Upper lobe of left lung (tissue), 4 donors: ENCODE measurements at regions not wholly inside any gene's neighbourhood (a gene's known extent, or its start where the extent isn't known, plus 50 kb on each side); places are given as distances from the start of the nearest gene placed in this dataset.

ENCODE experiments used
- EP300 ChIP-seq, 4 donors: sonication (generic); formaldehyde crosslinking; IDR thresholded peaks; one replicate each; pipeline ENCODE4 v1.5.1; 2017; ENCODE audit warnings: antibody characterized with exemption in 4 of 4, control low read depth in 2 of 4
- POLR2A ChIP-seq, 4 donors: fragments of 450-650 bp; IDR thresholded peaks; one replicate each; pipeline ENCODE4 v1.5.1; 2016 to 2017; ENCODE audit warnings: antibody characterized with exemption in 4 of 4, mild to moderate bottlenecking in 2 of 4
- POLR2AphosphoS5 ChIP-seq, 2 donors: sonication (generic); formaldehyde crosslinking; IDR thresholded peaks; one replicate each; pipeline ENCODE4 v1.5.1; 2017; ENCODE audit warnings: antibody characterized with exemption in 2 of 2
- TF ChIP-seq, protein P1 (sequence below), 6 experiments: fragments of 450-650 bp in 4 of 6; fragments of 200-600 bp in 2 of 6; sonication (generic) in 2 of 6; IDR thresholded peaks; one replicate each; pipeline ENCODE4 v1.5.1; 2016 to 2019; ENCODE audit warnings: antibody characterized with exemption in 6 of 6

DNA sequence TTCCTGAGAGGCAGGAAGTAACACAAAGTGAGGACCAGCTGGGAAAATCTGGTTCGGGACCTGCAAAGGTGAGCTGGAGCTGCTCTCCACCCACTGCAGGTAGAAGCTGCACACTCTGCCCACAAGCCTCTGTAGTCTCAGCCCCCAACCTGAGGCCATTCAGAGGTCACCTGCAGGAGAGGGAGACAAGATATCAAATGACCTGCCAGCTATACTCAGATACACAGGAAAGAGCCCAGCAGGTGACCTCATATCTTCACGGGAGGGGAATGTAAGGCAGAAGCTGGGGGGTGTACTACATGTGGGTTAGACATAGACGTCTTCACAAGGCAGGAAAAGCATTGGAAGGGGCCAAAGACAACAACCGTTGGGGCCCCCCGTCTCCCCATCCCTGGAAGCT, 86.1 kb downstream of the APIP start:
- TF ChIP-seq, protein P1, sequence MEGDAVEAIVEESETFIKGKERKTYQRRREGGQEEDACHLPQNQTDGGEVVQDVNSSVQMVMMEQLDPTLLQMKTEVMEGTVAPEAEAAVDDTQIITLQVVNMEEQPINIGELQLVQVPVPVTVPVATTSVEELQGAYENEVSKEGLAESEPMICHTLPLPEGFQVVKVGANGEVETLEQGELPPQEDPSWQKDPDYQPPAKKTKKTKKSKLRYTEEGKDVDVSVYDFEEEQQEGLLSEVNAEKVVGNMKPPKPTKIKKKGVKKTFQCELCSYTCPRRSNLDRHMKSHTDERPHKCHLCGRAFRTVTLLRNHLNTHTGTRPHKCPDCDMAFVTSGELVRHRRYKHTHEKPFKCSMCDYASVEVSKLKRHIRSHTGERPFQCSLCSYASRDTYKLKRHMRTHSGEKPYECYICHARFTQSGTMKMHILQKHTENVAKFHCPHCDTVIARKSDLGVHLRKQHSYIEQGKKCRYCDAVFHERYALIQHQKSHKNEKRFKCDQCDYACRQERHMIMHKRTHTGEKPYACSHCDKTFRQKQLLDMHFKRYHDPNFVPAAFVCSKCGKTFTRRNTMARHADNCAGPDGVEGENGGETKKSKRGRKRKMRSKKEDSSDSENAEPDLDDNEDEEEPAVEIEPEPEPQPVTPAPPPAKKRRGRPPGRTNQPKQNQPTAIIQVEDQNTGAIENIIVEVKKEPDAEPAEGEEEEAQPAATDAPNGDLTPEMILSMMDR (IDR thresholded peaks at IDR 0.05), result no peak
- TF ChIP-seq POLR2A (IDR thresholded peaks at IDR 0.05) (no peak), EP300 (IDR thresholded peaks at IDR 0.05) (no peak), POLR2AphosphoS5 (IDR thresholded peaks at IDR 0.05) (no peak)
